GM04504 (cell line): ENCODE measurements at regions not wholly inside any gene's neighbourhood (a gene's known extent, or its start where the extent isn't known, plus 50 kb on each side); places are given as distances from the start of the nearest gene placed in this dataset.
A peak's percentile ranks its signal among the peaks of the same experiment; 100 is the strongest.
"Not testable (repeated sequence)": the region's sequence is repeated elsewhere in the genome, so short reads cannot be mapped to it uniquely, and the experiment has no call there.

Experiments
- DNase-seq: peaks from one replicate; pipeline ENCODE4 v3.0.0-alpha.2; 2012; ENCODE audit warnings: low read depth

DNA sequence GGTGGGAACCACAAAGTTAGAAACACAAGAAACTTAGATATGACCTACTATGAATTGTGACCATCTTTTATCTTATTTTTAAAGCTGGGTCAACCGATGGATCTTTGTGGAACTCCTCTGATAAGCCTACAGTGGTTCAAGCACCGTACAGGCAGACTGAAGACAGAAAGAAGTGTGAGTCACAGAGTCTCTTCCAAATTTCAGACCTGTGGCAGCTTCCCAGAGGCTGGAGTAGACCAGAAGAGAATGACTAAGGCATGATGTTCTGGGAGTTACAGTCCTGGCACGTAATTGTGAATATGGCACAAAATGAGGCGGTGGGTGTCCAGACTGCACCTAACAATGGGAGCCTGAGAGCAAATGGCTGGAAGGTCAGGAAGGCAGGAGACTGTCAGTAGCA, 70.0 kb downstream of the LMO4 start:
- peak; percentile 58 for DNase-seq

DNA sequence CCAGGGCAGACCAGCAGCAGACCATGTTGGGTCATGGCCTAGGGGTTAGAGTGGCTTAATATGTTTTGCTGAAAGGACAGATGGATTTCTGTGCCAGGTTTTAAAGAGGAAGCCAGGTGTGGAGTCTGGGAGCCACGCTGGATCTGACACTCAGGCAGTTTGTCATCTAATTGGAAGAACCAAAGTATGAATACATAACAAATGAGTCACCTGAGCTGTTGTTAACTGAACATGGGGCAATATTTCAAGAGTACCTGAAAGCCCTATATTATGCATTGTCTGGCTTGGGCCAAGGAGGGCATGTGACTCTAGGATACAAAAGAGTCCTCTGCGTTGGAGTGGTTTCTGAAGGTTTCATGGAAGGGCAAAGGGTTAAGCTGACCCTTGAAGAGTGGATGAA, 70.6 kb downstream of the LMO4 start:
- no peak for DNase-seq

DNA sequence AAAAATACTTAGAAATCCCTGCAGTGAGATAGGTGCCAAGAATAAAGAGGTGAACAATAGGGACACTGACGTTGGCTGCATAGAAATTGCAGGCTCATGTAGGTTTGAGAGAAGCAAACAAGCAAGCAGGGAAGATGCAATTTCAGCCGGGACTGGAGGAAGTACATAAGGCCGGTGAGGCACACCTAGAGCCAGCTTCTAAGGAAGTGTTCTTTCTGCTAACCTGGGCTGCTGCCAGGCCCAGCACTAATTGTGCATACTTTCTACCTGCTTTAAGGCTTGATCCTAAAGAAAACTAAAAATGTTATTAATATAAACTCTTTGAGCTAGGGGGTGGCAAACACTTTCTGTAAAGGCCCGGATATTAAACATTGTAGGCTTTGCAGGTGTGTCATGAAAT, 71.0 kb downstream of the LMO4 start:
- DNase-seq = no peak

GRCh38 chr1:87400813-87401212, 72.1 kb downstream of the LMO4 start:
- no peak for DNase-seq

DNA sequence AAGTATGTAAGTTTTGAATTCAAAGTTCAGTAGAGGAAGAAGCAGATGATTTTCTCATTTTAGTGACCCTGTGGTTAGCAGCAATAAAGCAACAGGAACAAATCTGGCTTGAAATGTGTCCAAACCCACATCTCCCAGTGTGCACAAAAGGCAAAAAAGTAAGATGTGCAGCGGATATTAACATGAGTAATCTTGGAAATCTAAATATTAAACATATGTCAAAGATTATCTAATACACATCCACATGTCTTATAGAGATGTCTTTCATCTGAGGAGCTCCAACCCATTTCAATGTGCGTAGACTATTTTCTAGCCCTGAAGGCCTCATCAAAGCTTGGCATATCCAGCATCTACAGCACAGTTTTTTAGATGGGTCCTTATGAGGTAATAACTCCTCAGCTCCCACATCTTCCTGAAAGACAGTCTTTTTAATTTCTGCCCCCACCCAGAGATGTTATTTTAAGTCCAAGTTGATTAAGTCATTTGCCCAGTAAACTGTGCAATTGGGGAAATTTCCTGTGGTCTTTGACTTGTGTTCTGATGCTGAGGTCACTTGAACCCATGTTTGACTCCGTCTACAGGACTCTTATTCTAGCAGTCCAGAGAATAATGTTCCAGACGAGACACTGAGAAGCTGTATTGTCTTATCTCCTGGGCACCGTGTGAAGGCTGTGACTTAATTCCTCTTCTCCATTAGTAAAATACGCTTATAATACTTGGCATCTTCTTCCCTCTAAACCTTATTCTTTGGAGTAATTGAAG, 73.7 kb downstream of the LMO4 start:
- DNase-seq = peak; percentile 86

DNA sequence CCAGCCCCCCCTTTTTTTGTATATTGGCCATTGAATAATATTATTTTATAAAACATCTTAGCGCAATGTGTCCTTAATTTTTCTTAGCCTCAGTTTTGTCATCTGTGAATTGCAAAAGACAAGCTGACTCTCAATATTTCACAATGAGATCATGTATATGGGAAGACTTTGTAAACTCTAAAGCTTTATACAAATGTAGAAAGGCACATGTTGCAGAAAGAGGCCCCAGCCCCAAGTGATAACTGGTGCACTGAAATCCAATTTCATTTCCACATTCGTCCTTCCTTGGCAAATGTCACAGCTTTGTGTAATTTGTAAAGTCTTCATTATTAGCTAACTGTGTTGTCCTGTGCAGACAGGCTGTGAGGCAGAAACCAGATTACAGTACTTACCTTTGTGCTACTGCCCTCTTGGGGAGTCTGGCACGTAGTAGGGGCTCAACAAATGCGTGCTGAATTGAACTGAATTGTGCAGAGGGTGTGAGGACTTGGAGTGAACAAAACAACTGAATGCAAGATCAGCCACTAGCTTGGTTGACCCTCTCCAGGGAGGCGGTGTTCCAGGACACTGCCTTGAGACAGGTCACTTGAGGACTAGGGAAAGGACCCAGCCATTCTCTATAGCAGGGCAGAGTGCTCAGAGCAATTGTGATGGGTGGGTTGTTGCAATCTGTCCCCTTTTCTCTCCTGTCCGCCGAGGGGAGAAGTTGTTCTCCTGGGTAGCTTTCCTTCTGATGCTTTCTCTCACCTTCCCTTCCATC, 74.6 kb downstream of the LMO4 start:
- no peak for DNase-seq

DNA sequence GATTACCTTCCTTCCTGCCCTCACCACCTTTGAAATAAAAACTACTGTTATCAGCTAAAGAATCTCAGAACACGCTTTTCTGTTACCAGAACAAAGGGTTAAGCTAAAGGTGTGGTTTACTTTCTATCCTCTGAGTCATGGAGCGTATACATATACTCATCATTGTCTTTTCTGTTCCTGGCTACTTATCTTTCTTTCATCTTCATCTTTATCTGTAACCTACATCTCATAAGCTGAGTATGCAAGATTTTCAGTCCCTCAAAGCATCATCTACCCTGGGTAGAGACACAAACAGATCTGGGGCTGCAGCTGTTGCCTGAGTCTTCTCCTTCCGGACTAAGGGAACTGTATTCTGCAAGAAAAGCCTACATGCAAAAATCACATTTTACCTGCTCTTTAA, 75.6 kb downstream of the LMO4 start:
- DNase-seq = no peak

DNA sequence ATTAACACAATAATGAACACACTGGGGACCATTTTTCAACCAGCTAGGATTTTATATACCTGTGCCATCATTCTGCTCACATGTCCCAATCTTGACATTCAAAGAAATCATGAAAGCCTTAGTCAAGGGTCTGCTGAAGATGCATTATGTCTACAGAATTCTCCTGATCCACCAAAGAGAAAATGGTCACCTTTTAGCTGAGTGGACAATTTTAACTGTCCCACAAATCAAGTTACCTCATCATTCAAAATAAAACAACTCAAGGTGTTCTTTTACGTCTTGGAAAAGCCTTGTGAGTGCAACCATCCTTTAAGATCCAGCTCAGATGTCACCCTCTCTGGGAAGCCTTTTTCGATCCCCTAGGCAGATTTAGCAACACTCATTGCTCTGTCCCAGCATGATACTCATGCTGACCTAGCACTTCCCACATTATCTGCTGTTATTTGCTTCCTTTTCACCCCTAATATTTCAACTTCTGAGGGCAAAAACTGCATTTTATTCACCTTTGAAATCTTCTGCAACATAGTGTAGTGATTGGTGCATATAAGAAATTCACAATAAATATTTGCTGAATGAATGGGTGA, 80.1 kb downstream of the LMO4 start:
- no peak for DNase-seq

DNA sequence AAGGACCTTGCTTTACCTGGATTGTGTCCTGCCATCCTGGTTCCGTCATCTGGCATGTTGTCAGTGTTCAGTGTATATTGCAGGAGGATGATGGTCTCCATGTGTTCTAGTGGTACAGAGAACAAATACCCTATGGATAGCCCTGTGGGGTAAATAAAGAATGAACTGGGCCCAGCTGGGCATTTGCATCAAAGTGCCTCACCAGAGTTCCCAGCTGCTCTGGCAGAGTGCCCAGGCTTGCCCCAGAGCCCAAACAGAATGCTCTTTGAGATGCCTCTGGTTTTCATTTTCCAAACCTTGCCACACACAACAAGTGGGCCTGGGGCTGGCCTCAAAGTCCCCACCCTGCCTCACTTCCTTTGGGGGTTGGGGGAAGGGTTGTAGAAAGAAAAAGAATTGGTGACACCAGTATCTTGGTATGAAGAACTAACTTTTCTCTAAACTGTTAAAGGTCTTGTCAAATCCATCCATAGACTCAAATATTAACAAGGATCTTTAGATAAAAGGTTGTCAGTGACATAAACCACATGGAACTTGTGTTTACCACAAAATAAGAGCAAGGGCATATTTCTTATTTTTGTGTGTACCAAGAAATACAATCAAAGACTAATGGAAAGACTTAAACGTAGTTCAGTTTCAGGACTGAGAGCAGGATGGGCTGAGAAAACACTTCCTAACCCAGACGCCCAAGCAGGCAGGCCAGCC, 82.2 kb downstream of the LMO4 start:
- no peak for DNase-seq

DNA sequence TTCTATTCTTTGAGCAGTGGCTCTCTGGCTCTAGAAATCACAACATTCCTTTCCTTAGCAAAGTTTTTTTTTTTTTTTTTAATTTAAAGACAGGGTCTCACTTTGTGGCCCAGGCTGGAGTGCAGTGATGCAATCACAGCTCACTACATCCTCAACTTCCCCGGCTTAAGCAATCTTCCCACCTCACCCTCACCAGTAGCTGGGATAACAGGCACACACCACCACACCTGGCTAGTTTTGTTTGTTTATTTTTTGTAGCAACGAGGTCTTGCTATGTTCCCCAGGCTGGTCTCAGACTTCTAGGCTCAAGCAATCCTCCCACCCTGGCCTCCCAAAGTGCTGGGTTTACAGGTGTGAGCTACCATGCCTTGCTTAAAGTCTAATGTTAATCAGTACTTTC, 85.2 kb downstream of the LMO4 start:
- not testable (repeated sequence) for DNase-seq

DNA sequence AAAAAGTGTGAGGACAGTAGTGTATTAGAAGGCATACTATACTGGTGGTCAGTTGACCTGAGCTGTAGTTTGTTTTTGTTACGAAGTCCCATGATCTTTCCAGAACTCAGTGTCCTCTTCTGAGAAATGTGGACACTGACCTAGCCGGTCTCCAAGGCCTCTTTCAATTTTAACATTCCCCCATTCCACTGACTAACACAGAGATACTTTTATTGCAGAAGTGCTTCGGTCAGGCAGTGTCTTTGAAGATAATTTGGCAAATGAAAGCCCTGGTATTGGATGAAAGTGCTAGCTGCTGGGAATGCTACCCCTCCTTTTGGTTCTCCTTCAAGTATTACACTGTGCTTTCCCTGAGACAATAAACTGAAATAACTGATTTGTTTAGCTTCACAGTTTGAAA, 89.4 kb downstream of the LMO4 start:
- DNase-seq = no peak

DNA sequence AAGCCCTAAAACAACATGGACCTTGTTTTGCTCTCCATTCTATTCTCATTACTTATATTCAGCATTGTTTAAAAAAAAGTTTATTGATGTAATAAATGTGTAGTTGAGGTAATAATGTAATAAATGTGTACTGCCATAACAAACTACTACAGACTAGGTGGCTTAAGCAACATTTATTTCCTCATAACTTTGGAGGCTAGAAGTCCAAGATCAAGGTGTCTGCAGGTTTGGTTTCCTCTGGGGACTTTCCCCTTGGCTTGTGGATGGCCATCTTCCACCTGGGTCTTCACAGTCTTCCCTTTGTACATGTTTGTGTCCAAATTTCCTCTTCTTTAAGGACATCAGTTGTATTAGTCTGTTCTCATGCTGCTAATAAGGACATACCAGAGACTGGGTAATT, 93.1 kb downstream of the LMO4 start:
- DNase-seq = no peak

DNA sequence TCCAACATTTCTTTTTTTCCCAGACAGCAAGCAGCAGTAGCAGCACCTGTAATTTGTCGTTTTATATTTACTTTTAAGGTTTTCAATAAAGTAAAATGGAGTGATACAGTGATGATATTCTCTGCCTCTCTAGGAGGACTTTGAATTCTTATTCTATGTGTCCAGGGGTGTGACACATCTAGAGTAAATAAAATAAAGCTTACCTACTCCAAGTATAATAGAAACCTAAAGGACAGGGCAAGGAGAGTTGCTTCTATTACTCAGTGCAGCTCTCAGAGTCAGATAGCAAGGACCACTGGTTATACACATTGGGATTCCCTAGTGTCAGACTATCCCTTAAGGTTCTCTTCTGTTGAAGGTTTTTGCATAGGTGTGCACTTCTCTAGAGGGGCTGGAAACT, 95.9 kb downstream of the LMO4 start:
- DNase-seq = no peak

GRCh38 chr1:87426463-87427249, 98.0 kb downstream of the LMO4 start:
- peak; percentile 25 for DNase-seq

DNA sequence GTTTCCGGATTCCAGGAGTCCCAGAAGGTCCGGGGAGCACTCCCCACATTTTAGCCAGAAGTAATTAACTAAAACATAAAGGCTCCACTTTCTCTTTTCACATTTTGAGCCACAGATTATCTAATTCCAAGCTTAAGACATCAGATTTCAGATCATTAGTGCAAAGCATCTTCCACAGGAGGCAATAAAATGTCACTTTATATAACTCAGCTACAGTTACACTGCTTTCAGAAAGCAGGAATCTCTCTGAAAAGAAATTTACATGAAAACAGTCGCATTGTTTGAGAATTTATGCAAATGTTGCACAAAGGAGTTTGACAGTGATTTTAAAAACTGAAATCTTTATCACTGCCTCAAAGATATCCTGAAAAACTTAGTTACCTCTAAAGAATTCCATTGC, 99.7 kb downstream of the LMO4 start:
- no peak for DNase-seq

- DNase-seq = no peak
Measured at GRCh38 chr1:87428883-87429282, 100.2 kb downstream of the LMO4 start.

GRCh38 chr1:87432685-87433084, 104.0 kb downstream of the LMO4 start:
- DNase-seq = no peak

GRCh38 chr1:87433101-87433500, 104.4 kb downstream of the LMO4 start:
- not testable (repeated sequence) for DNase-seq

DNA sequence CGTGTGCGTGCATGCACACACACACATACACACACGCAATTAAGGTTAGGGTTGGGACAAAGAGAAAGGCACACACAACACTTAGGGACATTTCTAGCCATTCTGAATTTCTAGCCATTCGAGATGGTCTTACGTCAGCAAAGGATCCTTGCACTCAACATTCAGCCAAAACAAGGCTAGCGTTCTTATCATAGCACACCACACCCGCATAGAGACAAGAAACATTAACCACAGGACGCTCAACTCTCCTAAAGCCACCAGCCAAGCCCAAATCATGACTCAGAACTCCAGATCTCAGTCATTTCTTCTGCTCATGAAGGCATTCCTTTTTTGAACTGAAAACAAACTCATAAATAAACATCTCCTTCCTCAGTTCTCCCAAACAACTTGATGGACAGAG, 106.8 kb downstream of the LMO4 start:
- no peak for DNase-seq

DNA sequence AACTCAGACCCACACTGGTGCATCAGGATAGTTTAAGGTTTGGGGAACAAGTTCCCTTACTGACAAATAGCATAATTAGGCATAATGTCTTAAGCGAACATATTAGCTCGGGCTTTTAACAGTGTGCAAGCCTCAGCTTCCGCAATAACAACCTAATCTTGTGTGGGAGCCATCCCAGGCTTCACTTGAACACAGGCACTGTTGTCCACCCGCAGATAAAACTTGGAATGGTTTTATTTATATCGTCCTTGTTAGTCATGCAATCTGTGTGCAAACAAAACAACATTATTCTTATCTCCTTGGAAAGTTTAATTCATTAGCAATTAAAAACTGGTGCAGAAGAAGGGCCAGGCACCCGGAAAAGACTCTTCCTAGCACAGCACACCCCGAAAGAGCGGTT, 107.4 kb downstream of the LMO4 start:
- not testable (repeated sequence) for DNase-seq

GRCh38 chr1:87436534-87436933, 107.9 kb downstream of the LMO4 start:
- no peak for DNase-seq
